Kidney (tissue), 13 donors: ENCODE measurements at regions not wholly inside any gene's neighbourhood (a gene's known extent, or its start where the extent isn't known, plus 50 kb on each side); places are given as distances from the start of the nearest gene placed in this dataset.
A peak's percentile ranks its signal among the peaks of the same experiment; 100 is the strongest.

Experiments
- DNase-seq, 5 donors: peaks; one replicate each; pipeline ENCODE4 v3.0.0-alpha.2; 2013 to 2020
- FAIRE-seq: peaks from 2 replicates; lab custom pipeline; 2012; peaks lifted over from hg19 to GRCh38; lab: Jason Lieb, UNC
- H3K27ac ChIP-seq, 2 donors: one replicate each; pipeline ENCODE4 v1.7.0; 2013; ENCODE audit warnings: low read depth in 2 of 2, low read length in 2 of 2, inconsistent platforms in 1 of 2
- H3K27me3 ChIP-seq: one replicate; pipeline ENCODE4 v1.7.1; 2013; ENCODE audit warnings: low read length, inconsistent platforms; ENCODE audit not compliant: control insufficient read depth, insufficient read depth
- H3K36me3 ChIP-seq, 3 donors: one replicate each; pipeline versions ENCODE4 v1.7.0 to v1.7.1; 2013; ENCODE audit warnings: low read length in 3 of 3, control low read depth in 1 of 3, inconsistent platforms in 1 of 3; ENCODE audit not compliant: insufficient read depth in 3 of 3, control insufficient read depth in 2 of 3
- H3K4me1 ChIP-seq, 3 donors: one replicate each; pipeline versions ENCODE4 v1.7.0 to v1.7.1; 2013; ENCODE audit warnings: low read length in 3 of 3, inconsistent platforms in 1 of 3, low read depth in 1 of 3; ENCODE audit not compliant: control insufficient read depth in 2 of 3, insufficient read depth in 2 of 3
- H3K4me3 ChIP-seq, 3 donors: one replicate each; pipeline versions ENCODE4 v1.7.0 to v1.8.1; 2013; ENCODE audit warnings: low read length in 3 of 3, control low read depth in 1 of 3, inconsistent platforms in 1 of 3
- H3K9ac ChIP-seq, 3 donors: one replicate each; pipeline versions ENCODE4 v1.7.0 to v1.7.1; 2013; ENCODE audit warnings: low read length in 3 of 3, control low read depth in 1 of 3, inconsistent platforms in 1 of 3
- H3K9me3 ChIP-seq, 3 donors: one replicate each; pipeline versions ENCODE4 v1.7.0 to v1.7.1; 2013; ENCODE audit warnings: low read length in 3 of 3, control low read depth in 1 of 3, inconsistent platforms in 1 of 3; ENCODE audit not compliant: control insufficient read depth in 2 of 3, insufficient read depth in 1 of 3
- CTCF ChIP-seq: IDR thresholded peaks from 3 replicates; pipeline ENCODE4 v1.5.1; 2012; ENCODE audit warnings: mild to moderate bottlenecking, moderate library complexity, borderline replicate concordance; ENCODE audit not compliant: insufficient read depth; ENCODE audit errors: extremely low read depth
- intact Hi-C: fragments of 100-400 bp; cut with DNase I; formaldehyde crosslinking; loops from one replicate; pipeline ENCODE4 v1.11.1; 2022
- donor health status: control.
- donor health status: control.
- donor health status: control.
- donor health status: control.
- donor health status: control.
- donor health status: DM: yes; HTN: yes; CAD: no.
- donor health status: Normal renal cell carcinoma (clear cell type).

- Histone ChIP-seq H3K4me1 (peaks cover 0 to 5% (median 2%) of the 10 kb centered on the region in 3 donors), H3K9ac (peak overlapping the region in 1 of 3 donors; percentile 25), H3K9me3 (no peaks in the 10 kb centered on the region), H3K36me3 (no peaks in the 10 kb centered on the region), H3K4me3 (peak overlapping the region in 1 of 3 donors; percentile 3), H3K27ac (no peak overlapping the region), H3K27me3 (no peaks in the 10 kb centered on the region)
- no peak for TF ChIP-seq CTCF
- DNase-seq (no peak), FAIRE-seq (no peak)
- intact Hi-C loops = no loop called here
Measured at GRCh38 chr3:106962993-106963392, 414.2 kb upstream of the CCDC54 start.

GRCh38 chr3:106963442-106963841 is 413.8 kb upstream of the CCDC54 start:
- Histone ChIP-seq H3K9me3 (no peaks in the 10 kb centered on the region), H3K9ac (peak overlapping the region in 1 of 3 donors; percentile 25), H3K36me3 (no peaks in the 10 kb centered on the region), H3K27me3 (no peaks in the 10 kb centered on the region), H3K27ac (no peak overlapping the region), H3K4me1 (peaks cover 0 to 5% (median 2%) of the 10 kb centered on the region in 3 donors), H3K4me3 (peak overlapping the region in 1 of 3 donors; percentile 3)
- FAIRE-seq (peak; percentile 73), DNase-seq (peak in 3 of 5 donors; percentile 15 to 85 (median 64))
- intact Hi-C loops = no loop called here
- TF ChIP-seq CTCF = no peak

- DNase-seq = no peak
- no peaks in the 10 kb centered on the region for H3K36me3 ChIP-seq
- H3K27me3 ChIP-seq = no peaks in the 10 kb centered on the region
- no peak overlapping the region for H3K27ac ChIP-seq
- no peak for TF ChIP-seq CTCF
- no peak overlapping the region for H3K9ac ChIP-seq
- H3K4me1 ChIP-seq = peaks cover 0 to 5% (median 2%) of the 10 kb centered on the region in 3 donors
- no peak overlapping the region for H3K4me3 ChIP-seq
- no peak for FAIRE-seq
- H3K9me3 ChIP-seq = no peaks in the 10 kb centered on the region
- intact Hi-C loops = no loop called here
Measured at GRCh38 chr3:106965307-106965706, 411.9 kb upstream of the CCDC54 start.

GRCh38 chr3:106969596-106969995 is 407.6 kb upstream of the CCDC54 start:
- Histone ChIP-seq H3K27ac (no peak overlapping the region), H3K4me1 (no peaks in the 10 kb centered on the region), H3K9ac (no peak overlapping the region), H3K27me3 (no peaks in the 10 kb centered on the region), H3K9me3 (no peaks in the 10 kb centered on the region), H3K4me3 (no peak overlapping the region), H3K36me3 (no peaks in the 10 kb centered on the region)
- intact Hi-C loops = no loop called here
- TF ChIP-seq CTCF = no peak
- FAIRE-seq (no peak), DNase-seq (no peak)
